Esophagus squamous epithelium (tissue), 4 donors: ENCODE measurements at regions not wholly inside any gene's neighbourhood (a gene's known extent, or its start where the extent isn't known, plus 50 kb on each side); places are given as distances from the start of the nearest gene placed in this dataset.

ENCODE experiments used
- CTCF ChIP-seq, 6 experiments: fragments of 450-650 bp in 4 of 6; fragments of 200-600 bp in 2 of 6; sonication (generic) in 2 of 6; IDR thresholded peaks; one replicate each; pipeline ENCODE4 v1.5.1; 2016 to 2019; ENCODE audit warnings: antibody characterized with exemption in 6 of 6, mild to moderate bottlenecking in 4 of 6, moderate library complexity in 4 of 6
- POLR2A ChIP-seq, 4 donors: fragments of 450-650 bp; IDR thresholded peaks; one replicate each; pipeline ENCODE4 v1.6.1; 2017; ENCODE audit warnings: antibody characterized with exemption in 4 of 4, mild to moderate bottlenecking in 4 of 4, moderate library complexity in 3 of 4

GRCh38 chr13:109629737-109630136 lies 156.6 kb downstream of the IRS2 start:
- TF ChIP-seq CTCF (IDR thresholded peaks at IDR 0.05) (no peak), POLR2A (IDR thresholded peaks at IDR 0.05) (no peak)
